ENCODE measurements at regions not wholly inside any gene's neighbourhood (a gene's known extent, or its start where the extent isn't known, plus 50 kb on each side); places are given as distances from the start of the nearest gene placed in this dataset.

- Histone ChIP-seq H3K36me3 (ENCODE audit: insufficient read depth, low read length) (no peaks in the 10 kb centered on the region), H4K20me1 (ENCODE audit: insufficient read depth, low read length) (no peaks in the 10 kb centered on the region), H3K27ac (ENCODE audit: low read depth, low read length, poor library complexity, severe bottlenecking) (no peak overlapping the region), H3K79me2 (ENCODE audit: insufficient read depth, low read depth, low read length) (no peaks in the 10 kb centered on the region), H3K4me1 (ENCODE audit: insufficient read depth, low read length, poor library complexity, severe bottlenecking) (no peaks in the 10 kb centered on the region), H3K4me2 (ENCODE audit: low read length) (no peak overlapping the region), H3K4me3 (ENCODE audit: low read depth, low read length, poor library complexity, severe bottlenecking) (no peak overlapping the region), H3K9me2 (ENCODE audit: insufficient read depth, low read length) (no peaks in the 10 kb centered on the region), H2AFZ (ENCODE audit: low read length) (no peak overlapping the region), H3K9me3 (ENCODE audit: low read length) (no peaks in the 10 kb centered on the region)
- POLR2A ChIA-PET: interaction anchor here (0.7 to 1.2 kb wide), 2 partner anchors 8 to 15 kb away, joined by 4 read pairs; no protein-coding TSS in a partner anchor
- DNase-seq (ENCODE audit: low spot score): no peak
- TF ChIP-seq EZH2phosphoT487 (IDR thresholded peaks at IDR 0.05; ENCODE audit: borderline replicate concordance, low read depth, low read length): no peak
- TF ChIP-seq CTCF (conservative IDR thresholded peaks at IDR 0.05; ENCODE audit: low read length): no peak
- no TSS peak for BruUV-seq (replicated peaks)
- CTCF ChIA-PET (ENCODE audit: unreplicated experiment): no interaction called here
- intact Hi-C loops (cut with micrococcal nuclease; ENCODE audit: unreplicated experiment): no loop called here
Observed at GRCh38 chr1:238111081-238111480, 220.4 kb upstream of the ZP4 start.

- Histone ChIP-seq H3K9me2 (ENCODE audit: insufficient read depth, low read length) (no peaks in the 10 kb centered on the region), H3K4me1 (ENCODE audit: insufficient read depth, low read length, poor library complexity, severe bottlenecking) (no peaks in the 10 kb centered on the region), H3K4me2 (ENCODE audit: low read length) (no peak overlapping the region), H3K9me3 (ENCODE audit: low read length) (no peaks in the 10 kb centered on the region), H3K27ac (ENCODE audit: low read depth, low read length, poor library complexity, severe bottlenecking) (no peak overlapping the region), H3K4me3 (ENCODE audit: low read depth, low read length, poor library complexity, severe bottlenecking) (no peak overlapping the region), H3K79me2 (ENCODE audit: insufficient read depth, low read depth, low read length) (no peaks in the 10 kb centered on the region), H3K36me3 (ENCODE audit: insufficient read depth, low read length) (no peaks in the 10 kb centered on the region), H4K20me1 (ENCODE audit: insufficient read depth, low read length) (no peaks in the 10 kb centered on the region), H2AFZ (ENCODE audit: low read length) (no peak overlapping the region)
- ChIA-PET CTCF (ENCODE audit: unreplicated experiment) (no interaction called here), POLR2A (no interaction called here)
- BruUV-seq (replicated peaks): no TSS peak
- DNase-seq (ENCODE audit: low spot score): no peak
- intact Hi-C loops (cut with micrococcal nuclease; ENCODE audit: unreplicated experiment): no loop called here
- TF ChIP-seq CTCF (conservative IDR thresholded peaks at IDR 0.05; ENCODE audit: low read length): no peak
- no peak for TF ChIP-seq EZH2phosphoT487 (IDR thresholded peaks at IDR 0.05; ENCODE audit: borderline replicate concordance, low read depth, low read length)
Observed at GRCh38 chr1:238108417-238108816, 217.7 kb upstream of the ZP4 start.

GRCh38 chr1:238107322-238107721 lies 216.6 kb upstream of the ZP4 start:
- H3K79me2 ChIP-seq (ENCODE audit: insufficient read depth, low read depth, low read length): no peaks in the 10 kb centered on the region
- ChIA-PET POLR2A (no interaction called here), CTCF (ENCODE audit: unreplicated experiment) (no interaction called here)
- no peak overlapping the region for H3K27ac ChIP-seq (ENCODE audit: low read depth, low read length, poor library complexity, severe bottlenecking)
- no peak for TF ChIP-seq CTCF (conservative IDR thresholded peaks at IDR 0.05; ENCODE audit: low read length)
- no peak for TF ChIP-seq EZH2phosphoT487 (IDR thresholded peaks at IDR 0.05; ENCODE audit: borderline replicate concordance, low read depth, low read length)
- no peak overlapping the region for H3K4me2 ChIP-seq (ENCODE audit: low read length)
- no peaks in the 10 kb centered on the region for H4K20me1 ChIP-seq (ENCODE audit: insufficient read depth, low read length)
- H3K9me2 ChIP-seq (ENCODE audit: insufficient read depth, low read length): no peaks in the 10 kb centered on the region
- no peak overlapping the region for H2AFZ ChIP-seq (ENCODE audit: low read length)
- DNase-seq (ENCODE audit: low spot score): no peak
- no peak overlapping the region for H3K4me3 ChIP-seq (ENCODE audit: low read depth, low read length, poor library complexity, severe bottlenecking)
- no peaks in the 10 kb centered on the region for H3K36me3 ChIP-seq (ENCODE audit: insufficient read depth, low read length)
- BruUV-seq (replicated peaks): no TSS peak
- H3K4me1 ChIP-seq (ENCODE audit: insufficient read depth, low read length, poor library complexity, severe bottlenecking): no peaks in the 10 kb centered on the region
- no peaks in the 10 kb centered on the region for H3K9me3 ChIP-seq (ENCODE audit: low read length)
- intact Hi-C loops (cut with micrococcal nuclease; ENCODE audit: unreplicated experiment): no loop called here

All from OCI-LY7 (cell line).